NCI-H1048 (cell line): ENCODE measurements at regions not wholly inside any gene's neighbourhood (a gene's known extent, or its start where the extent isn't known, plus 50 kb on each side); places are given as distances from the start of the nearest gene placed in this dataset.
"Not testable (repeated sequence)": the region's sequence is repeated elsewhere in the genome, so short reads cannot be mapped to it uniquely, and the experiment has no call there.

Experiments
- DNase-seq: peaks from one replicate; lab custom pipeline; 2025; lab: John Stamatoyannopoulos, UW

- DNase-seq: no peak
Measured at GRCh38 chr10:6813306-6813705, 233.2 kb upstream of the PRKCQ start.

GRCh38 chr10:6811153-6811552 lies 231.1 kb upstream of the PRKCQ start:
- DNase-seq: no peak

GRCh38 chr10:6803427-6803783 lies 223.3 kb upstream of the PRKCQ start:
- DNase-seq: no peak

GRCh38 chr10:6802759-6803426 lies 222.8 kb upstream of the PRKCQ start:
- no peak for DNase-seq

GRCh38 chr10:6796231-6796630 lies 216.2 kb upstream of the PRKCQ start:
- DNase-seq: no peak

- no peak for DNase-seq
Measured at GRCh38 chr10:6795541-6795940, 215.5 kb upstream of the PRKCQ start.

- DNase-seq: not testable (repeated sequence)
Measured at GRCh38 chr10:6794841-6795240, 214.8 kb upstream of the PRKCQ start.

GRCh38 chr10:6794441-6794840 lies 214.4 kb upstream of the PRKCQ start:
- no peak for DNase-seq

- DNase-seq: no peak
Measured at GRCh38 chr10:6788731-6789130, 208.7 kb upstream of the PRKCQ start.

- no peak for DNase-seq
Measured at GRCh38 chr10:6788231-6788630, 208.2 kb upstream of the PRKCQ start.

GRCh38 chr10:6787718-6788117 lies 207.6 kb upstream of the PRKCQ start:
- no peak for DNase-seq

- DNase-seq: no peak
Measured at GRCh38 chr10:6787091-6787490, 207.0 kb upstream of the PRKCQ start.

- no peak for DNase-seq
Measured at GRCh38 chr10:6786579-6787031, 206.5 kb upstream of the PRKCQ start.

- not testable (repeated sequence) for DNase-seq
Measured at GRCh38 chr10:6784429-6784828, 204.4 kb upstream of the PRKCQ start.

GRCh38 chr10:6783471-6783870 lies 203.4 kb upstream of the PRKCQ start:
- no peak for DNase-seq

- no peak for DNase-seq
Measured at GRCh38 chr10:6782378-6782777, 202.3 kb upstream of the PRKCQ start.

- DNase-seq: no peak
Measured at GRCh38 chr10:6781133-6781770, 201.2 kb upstream of the PRKCQ start.

- no peak for DNase-seq
Measured at GRCh38 chr10:6780008-6780677, 200.1 kb upstream of the PRKCQ start.

- DNase-seq: no peak
Measured at GRCh38 chr10:6778992-6779701, 199.1 kb upstream of the PRKCQ start.

GRCh38 chr10:6776170-6776569 lies 196.1 kb upstream of the PRKCQ start:
- DNase-seq: no peak

GRCh38 chr10:6774406-6774805 lies 194.3 kb upstream of the PRKCQ start:
- DNase-seq: no peak

- no peak for DNase-seq
Measured at GRCh38 chr10:6771331-6771730, 191.3 kb upstream of the PRKCQ start.

GRCh38 chr10:6770846-6771245 lies 190.8 kb upstream of the PRKCQ start:
- DNase-seq: no peak
